Keratinocyte (primary cell): ENCODE measurements at regions not wholly inside any gene's neighbourhood (a gene's known extent, or its start where the extent isn't known, plus 50 kb on each side); places are given as distances from the start of the nearest gene placed in this dataset.

Experiments
- DNase-seq: peaks from one replicate; pipeline ENCODE4 v3.0.0-alpha.2; 2011; ENCODE audit warnings: low read depth, missing footprints, low spot score
- FAIRE-seq: peaks from 2 replicates; lab custom pipeline; 2011; peaks lifted over from hg19 to GRCh38; lab: Jason Lieb, UNC
- H2AFZ ChIP-seq: 2 replicates; pipeline ENCODE4 v1.6.0; 2012; ENCODE audit warnings: low read length, control low read depth, inconsistent platforms; ENCODE audit not compliant: control insufficient read depth
- H3K27ac ChIP-seq: 2 replicates; pipeline ENCODE4 v1.5.1; 2011; ENCODE audit warnings: low read length; ENCODE audit not compliant: control insufficient read depth, insufficient read depth
- H3K27me3 ChIP-seq: 3 replicates; pipeline ENCODE4 v1.6.0; 2011; ENCODE audit warnings: low read length; ENCODE audit not compliant: control insufficient read depth, insufficient read depth; ENCODE audit errors: extremely low read depth
- H3K36me3 ChIP-seq, 2 experiments: 2 replicates in 1 of 2; 3 replicates in 1 of 2; pipeline ENCODE4 v1.5.1; 2011; ENCODE audit warnings: low read length in 2 of 2, mild to moderate bottlenecking in 1 of 2; ENCODE audit not compliant: control insufficient read depth in 2 of 2, insufficient read depth in 2 of 2; ENCODE audit errors: extremely low read depth in 1 of 2
- H3K4me1 ChIP-seq: 3 replicates; pipeline ENCODE4 v1.5.1; 2011; ENCODE audit warnings: low read length; ENCODE audit not compliant: control insufficient read depth, insufficient read depth; ENCODE audit errors: extremely low read depth
- H3K4me2 ChIP-seq: 3 replicates; pipeline ENCODE4 v1.6.0; 2011; ENCODE audit warnings: low read depth, low read length; ENCODE audit not compliant: control insufficient read depth, insufficient read depth; ENCODE audit errors: extremely low read depth
- H3K4me3 ChIP-seq, 3 experiments: fragments of 200-600 bp in 1 of 3; sonication (generic) in 1 of 3; 2 replicates in 2 of 3; 3 replicates in 1 of 3; pipeline ENCODE4 v1.5.1; 2011 to 2016; ENCODE audit warnings: low read length in 3 of 3, mild to moderate bottlenecking in 3 of 3, control low read depth in 2 of 3, inconsistent platforms in 1 of 3, low read depth in 1 of 3, mixed read lengths in 1 of 3, mixed run types in 1 of 3, moderate library complexity in 1 of 3; ENCODE audit not compliant: control insufficient read depth in 2 of 3, insufficient read depth in 2 of 3; ENCODE audit errors: extremely low read depth in 1 of 3
- H3K79me2 ChIP-seq: 2 replicates; pipeline ENCODE4 v1.6.0; 2012; ENCODE audit warnings: low read length; ENCODE audit not compliant: control insufficient read depth, insufficient read depth
- H3K9ac ChIP-seq: 3 replicates; pipeline ENCODE4 v1.6.0; 2011; ENCODE audit warnings: low read length; ENCODE audit not compliant: control insufficient read depth, insufficient read depth; ENCODE audit errors: extremely low read depth
- H3K9me1 ChIP-seq: 3 replicates; pipeline ENCODE4 v1.6.0; 2011; ENCODE audit warnings: low read length; ENCODE audit not compliant: control insufficient read depth, insufficient read depth; ENCODE audit errors: extremely low read depth
- H3K9me3 ChIP-seq: 2 replicates; pipeline ENCODE4 v1.5.1; 2012; ENCODE audit warnings: low read depth, low read length; ENCODE audit not compliant: control insufficient read depth
- H4K20me1 ChIP-seq: 3 replicates; pipeline ENCODE4 v1.6.0; 2011; ENCODE audit warnings: low read length; ENCODE audit not compliant: control insufficient read depth, insufficient read depth; ENCODE audit errors: extremely low read depth
- CTCF ChIP-seq, 3 experiments: IDR thresholded peaks in 1 of 3; conservative IDR thresholded peaks in 1 of 3; optimal IDR thresholded peaks in 1 of 3; 2 replicates in 2 of 3; 3 replicates in 1 of 3; pipeline versions ENCODE3 to v1.5.1; 2011; ENCODE audit warnings: low read length in 3 of 3, mild to moderate bottlenecking in 3 of 3, moderate library complexity in 2 of 3, control low read depth in 1 of 3, inconsistent platforms in 1 of 3; ENCODE audit not compliant: insufficient read depth in 2 of 3; ENCODE audit errors: extremely low read depth in 1 of 3
- EZH2 ChIP-seq: IDR thresholded peaks from one replicate; pipeline ENCODE4 v1.6.1; 2012; ENCODE audit warnings: inconsistent platforms, mild to moderate bottlenecking, low read length, moderate library complexity
- dilution Hi-C: fragments of 300-500 bp; cut with MboI; formaldehyde crosslinking; loops from one replicate; pipeline ENCODE4 v1.7.0; 2020; ENCODE audit warnings: low sequenced_read_pairs; ENCODE audit not compliant: extremely low pct_ligation_motif_present

- TF ChIP-seq CTCF (optimal IDR thresholded peaks at IDR 0.05 in 1 of 3, IDR thresholded peaks at IDR 0.05 in 1 of 3, conservative IDR thresholded peaks at IDR 0.05 in 1 of 3; ENCODE audit: extremely low read depth in 1 of 3, insufficient read depth in 2 of 3, low read length in 3 of 3), result no peak
- no peak for TF ChIP-seq EZH2
- dilution Hi-C loops, result no loop called here
- DNase-seq, result no peak
Measured at GRCh38 chr20:57034001-57034400, 232.4 kb downstream of the BMP7 start.

GRCh38 chr20:57037689-57038088 lies 228.8 kb downstream of the BMP7 start:
- Histone ChIP-seq H3K9me3 (peaks cover 4% of the 10 kb centered on the region), H3K4me1 (peaks cover 38% of the 10 kb centered on the region), H3K27ac (peak overlapping the region; percentile 54), H3K4me3 (no peak overlapping the region), H3K27me3 (peaks cover 4% of the 10 kb centered on the region), H3K79me2 (no peaks in the 10 kb centered on the region), H2AFZ (no peak overlapping the region), H3K4me2 (peak overlapping the region; percentile 17), H4K20me1 (no peaks in the 10 kb centered on the region), H3K36me3 (no peaks in the 10 kb centered on the region), H3K9me1 (no peaks in the 10 kb centered on the region), H3K9ac (no peak overlapping the region)
- DNase-seq (no peak), FAIRE-seq (peak; percentile 81)
- dilution Hi-C loops, result no loop called here
- TF ChIP-seq CTCF (optimal IDR thresholded peaks at IDR 0.05 in 1 of 3, IDR thresholded peaks at IDR 0.05 in 1 of 3, conservative IDR thresholded peaks at IDR 0.05 in 1 of 3; ENCODE audit: extremely low read depth in 1 of 3, insufficient read depth in 2 of 3, low read length in 3 of 3), result no peak

More at GRCh38 chr20:57034001-57034400, 232.4 kb downstream of the BMP7 start:
- H3K27ac ChIP-seq, result peak overlapping the region; percentile 76
- peaks cover 4% of the 10 kb centered on the region for H3K27me3 ChIP-seq
- H3K4me1 ChIP-seq, result peaks cover 28% of the 10 kb centered on the region
- no peaks in the 10 kb centered on the region for H3K36me3 ChIP-seq
- peaks cover 4% of the 10 kb centered on the region for H3K9me3 ChIP-seq
- H3K4me3 ChIP-seq, result no peak overlapping the region
- FAIRE-seq, result peak; percentile 83
- H3K4me2 ChIP-seq, result no peak overlapping the region
- H3K9ac ChIP-seq, result peak overlapping the region; percentile 48
- H3K9me1 ChIP-seq, result no peaks in the 10 kb centered on the region
- no peak overlapping the region for H2AFZ ChIP-seq
- H4K20me1 ChIP-seq, result no peaks in the 10 kb centered on the region
- H3K79me2 ChIP-seq, result no peaks in the 10 kb centered on the region
